ENCODE measurements at regions not wholly inside any gene's neighbourhood (a gene's known extent, or its start where the extent isn't known, plus 50 kb on each side); places are given as distances from the start of the nearest gene placed in this dataset.

DNA sequence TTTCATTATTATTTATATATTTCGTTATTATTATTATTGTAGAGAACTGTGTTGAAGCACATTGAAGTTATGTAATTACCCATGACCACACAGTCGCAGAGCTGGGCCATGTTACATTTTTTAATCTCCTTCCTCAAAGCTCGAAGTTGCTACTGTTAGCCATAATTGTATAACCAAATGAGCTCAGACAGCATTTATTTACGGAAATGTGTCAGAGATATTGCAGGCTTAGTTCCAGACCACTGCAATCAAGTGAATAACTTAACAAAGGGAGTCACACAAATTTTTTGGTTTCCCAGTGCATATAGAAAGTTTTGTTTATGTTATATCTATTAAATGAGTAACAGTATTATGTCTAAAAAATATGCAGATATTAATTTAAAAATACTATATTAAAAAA is 147.1 kb upstream of the SLITRK1 start:
- Histone ChIP-seq H3K27ac (no peak overlapping the region), H3K36me3 (no peaks in the 10 kb centered on the region), H3K9me3 (peaks cover 0 to 10% (median 0%) of the 10 kb centered on the region in 11 donors), H3K4me1 (no peaks in the 10 kb centered on the region), H3K27me3 (no peaks in the 10 kb centered on the region), H3K4me3 (no peak overlapping the region)
- TF ChIP-seq, protein P1, sequence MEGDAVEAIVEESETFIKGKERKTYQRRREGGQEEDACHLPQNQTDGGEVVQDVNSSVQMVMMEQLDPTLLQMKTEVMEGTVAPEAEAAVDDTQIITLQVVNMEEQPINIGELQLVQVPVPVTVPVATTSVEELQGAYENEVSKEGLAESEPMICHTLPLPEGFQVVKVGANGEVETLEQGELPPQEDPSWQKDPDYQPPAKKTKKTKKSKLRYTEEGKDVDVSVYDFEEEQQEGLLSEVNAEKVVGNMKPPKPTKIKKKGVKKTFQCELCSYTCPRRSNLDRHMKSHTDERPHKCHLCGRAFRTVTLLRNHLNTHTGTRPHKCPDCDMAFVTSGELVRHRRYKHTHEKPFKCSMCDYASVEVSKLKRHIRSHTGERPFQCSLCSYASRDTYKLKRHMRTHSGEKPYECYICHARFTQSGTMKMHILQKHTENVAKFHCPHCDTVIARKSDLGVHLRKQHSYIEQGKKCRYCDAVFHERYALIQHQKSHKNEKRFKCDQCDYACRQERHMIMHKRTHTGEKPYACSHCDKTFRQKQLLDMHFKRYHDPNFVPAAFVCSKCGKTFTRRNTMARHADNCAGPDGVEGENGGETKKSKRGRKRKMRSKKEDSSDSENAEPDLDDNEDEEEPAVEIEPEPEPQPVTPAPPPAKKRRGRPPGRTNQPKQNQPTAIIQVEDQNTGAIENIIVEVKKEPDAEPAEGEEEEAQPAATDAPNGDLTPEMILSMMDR (IDR thresholded peaks at IDR 0.05) = no peak
- 70 to 76% methylated on average over 4 of the region's 4 CpGs for WGBS, 2 donors
- ATAC-seq (no peak), DNase-seq (no peak)
- intact Hi-C loops (cut with DNase I) = no loop called here

DNA sequence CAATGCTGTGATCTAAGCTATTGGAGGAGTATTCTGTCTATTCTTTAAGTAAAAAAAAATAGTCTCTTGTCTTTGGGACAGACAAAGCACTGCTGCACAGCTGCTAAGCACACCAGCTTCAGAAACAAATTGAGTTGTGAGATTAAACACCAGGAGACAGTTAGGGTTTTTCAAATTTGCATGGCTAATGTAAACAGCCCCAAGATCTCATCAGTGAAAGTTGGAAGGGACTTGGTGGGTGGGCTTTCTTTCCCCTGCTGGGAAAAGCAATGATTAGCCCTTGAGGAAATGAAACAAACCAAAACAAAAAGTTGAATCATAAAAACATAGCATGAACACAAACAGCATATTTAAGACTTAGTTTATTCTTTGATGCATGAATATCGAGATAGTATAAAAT is 143.6 kb upstream of the SLITRK1 start:
- Histone ChIP-seq H3K4me1 (no peaks in the 10 kb centered on the region), H3K36me3 (no peaks in the 10 kb centered on the region), H3K27me3 (no peaks in the 10 kb centered on the region), H3K9me3 (peaks cover 0 to 10% (median 0%) of the 10 kb centered on the region in 11 donors), H3K27ac (no peak overlapping the region), H3K4me3 (no peak overlapping the region)
- ATAC-seq (no peak), DNase-seq (no peak)
- intact Hi-C loops (cut with DNase I) = no loop called here
- TF ChIP-seq, protein P1 (IDR thresholded peaks at IDR 0.05) = no peak
- WGBS, 2 donors = 66% methylated on average over 1 of the region's 1 CpG

DNA sequence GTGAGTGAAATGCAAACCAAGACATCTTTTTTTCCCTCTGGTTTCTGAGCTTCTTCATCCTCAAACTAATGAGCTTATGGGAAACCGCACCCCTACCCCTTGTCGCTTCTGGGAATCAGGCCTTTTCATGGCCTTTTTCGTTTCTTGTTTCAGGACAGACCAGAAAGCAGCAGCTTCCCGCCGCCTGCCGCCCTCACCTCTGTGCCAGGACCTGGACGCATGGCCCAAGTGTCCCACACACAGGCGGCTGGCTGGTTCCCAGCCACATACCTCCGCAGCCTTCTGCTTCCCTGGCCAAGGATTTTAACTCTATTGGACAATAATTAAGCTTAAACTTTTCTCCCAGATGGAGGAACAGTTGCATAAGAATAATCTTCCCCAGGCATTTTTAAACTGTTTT is 114.1 kb upstream of the SLITRK1 start:
- TF ChIP-seq, protein P1 (IDR thresholded peaks at IDR 0.05) = no peak
- Histone ChIP-seq H3K27me3 (no peaks in the 10 kb centered on the region), H3K27ac (no peak overlapping the region), H3K4me1 (no peaks in the 10 kb centered on the region), H3K4me3 (no peak overlapping the region), H3K9me3 (no peaks in the 10 kb centered on the region), H3K36me3 (no peaks in the 10 kb centered on the region)
- DNase-seq = no peak
- intact Hi-C loops (cut with DNase I) = no loop called here
- 85% methylated on average over 9 of the region's 9 CpGs for WGBS, 2 donors
- ATAC-seq = no peak

DNA sequence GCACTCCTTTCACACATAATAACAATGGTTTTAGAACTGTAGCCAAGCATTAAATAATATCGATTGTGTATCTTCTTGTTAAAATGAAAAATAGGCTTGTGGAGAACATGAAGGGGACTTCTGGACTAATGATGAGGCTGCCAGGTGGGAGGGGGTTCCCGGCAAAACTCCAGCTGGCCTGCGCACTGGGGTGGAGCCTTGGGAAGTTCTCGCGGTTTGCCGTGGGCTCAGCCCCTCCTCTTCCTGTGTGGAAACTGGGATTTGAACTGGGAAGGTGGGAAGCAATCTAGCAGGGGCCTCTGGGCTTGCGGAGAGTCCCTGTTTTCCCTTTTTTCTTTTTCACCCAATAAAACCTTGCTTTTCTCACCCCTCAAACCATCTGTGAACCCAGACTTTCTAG is 113.7 kb upstream of the SLITRK1 start:
- WGBS, 2 donors = 85 to 92% methylated on average over 7 of the region's 7 CpGs
- no peaks in the 10 kb centered on the region for H3K27me3 ChIP-seq
- no peak for ATAC-seq
- DNase-seq = no peak
- no peaks in the 10 kb centered on the region for H3K4me1 ChIP-seq
- intact Hi-C loops (cut with DNase I) = no loop called here
- TF ChIP-seq, protein P1 (IDR thresholded peaks at IDR 0.05) = no peak
- no peaks in the 10 kb centered on the region for H3K9me3 ChIP-seq
- H3K27ac ChIP-seq = no peak overlapping the region
- H3K36me3 ChIP-seq = no peaks in the 10 kb centered on the region
- H3K4me3 ChIP-seq = no peak overlapping the region
